ENCODE measurements at regions not wholly inside any gene's neighbourhood (a gene's known extent, or its start where the extent isn't known, plus 50 kb on each side); places are given as distances from the start of the nearest gene placed in this dataset.
A peak's percentile ranks its signal among the peaks of the same experiment; 100 is the strongest.

DNA sequence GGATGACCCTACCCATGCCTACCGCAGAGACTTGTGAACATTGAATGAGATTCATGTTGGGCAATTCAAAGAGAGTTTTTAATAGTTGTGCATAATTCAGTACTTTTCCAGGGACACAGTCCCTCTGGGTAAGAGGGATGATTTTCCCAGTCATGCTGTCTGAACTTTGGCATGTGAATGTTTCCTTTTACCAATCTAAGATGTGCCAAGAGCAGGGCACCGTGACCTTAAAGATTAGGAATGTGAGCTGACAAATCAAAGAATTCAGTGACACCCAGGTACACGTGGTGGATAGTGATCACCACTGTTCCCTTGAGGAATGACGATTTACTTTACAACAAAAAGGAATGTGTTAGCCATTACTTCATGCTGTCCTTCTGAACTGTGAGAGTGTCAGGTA, 515.6 kb downstream of the PPARGC1A start:
- intact Hi-C loops (cut with DNase I) = loop anchor here in 1 of 10 donors (5.0 kb wide), 1 partner anchor 83 kb away; no protein-coding TSS in a partner anchor
- H3K4me3 ChIP-seq = no peak overlapping the region
- DNase-seq (no peak), ATAC-seq (peak in 2 of 8 donors; percentile 4 to 12)
- no peaks in the 10 kb centered on the region for H3K36me3 ChIP-seq
- TF ChIP-seq, protein P1, sequence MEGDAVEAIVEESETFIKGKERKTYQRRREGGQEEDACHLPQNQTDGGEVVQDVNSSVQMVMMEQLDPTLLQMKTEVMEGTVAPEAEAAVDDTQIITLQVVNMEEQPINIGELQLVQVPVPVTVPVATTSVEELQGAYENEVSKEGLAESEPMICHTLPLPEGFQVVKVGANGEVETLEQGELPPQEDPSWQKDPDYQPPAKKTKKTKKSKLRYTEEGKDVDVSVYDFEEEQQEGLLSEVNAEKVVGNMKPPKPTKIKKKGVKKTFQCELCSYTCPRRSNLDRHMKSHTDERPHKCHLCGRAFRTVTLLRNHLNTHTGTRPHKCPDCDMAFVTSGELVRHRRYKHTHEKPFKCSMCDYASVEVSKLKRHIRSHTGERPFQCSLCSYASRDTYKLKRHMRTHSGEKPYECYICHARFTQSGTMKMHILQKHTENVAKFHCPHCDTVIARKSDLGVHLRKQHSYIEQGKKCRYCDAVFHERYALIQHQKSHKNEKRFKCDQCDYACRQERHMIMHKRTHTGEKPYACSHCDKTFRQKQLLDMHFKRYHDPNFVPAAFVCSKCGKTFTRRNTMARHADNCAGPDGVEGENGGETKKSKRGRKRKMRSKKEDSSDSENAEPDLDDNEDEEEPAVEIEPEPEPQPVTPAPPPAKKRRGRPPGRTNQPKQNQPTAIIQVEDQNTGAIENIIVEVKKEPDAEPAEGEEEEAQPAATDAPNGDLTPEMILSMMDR (IDR thresholded peaks at IDR 0.05) = no peak
- H3K27ac ChIP-seq = peak overlapping the region; percentile 36 to 83 (median 60)
- WGBS, 2 donors = 35 to 45% methylated on average over 4 of the region's 4 CpGs
- peaks cover 0 to 29% (median 5%) of the 10 kb centered on the region in 9 donors for H3K4me1 ChIP-seq
- no peaks in the 10 kb centered on the region for H3K27me3 ChIP-seq
- H3K9me3 ChIP-seq = peaks cover 0 to 13% (median 7%) of the 10 kb centered on the region in 11 donors

DNA sequence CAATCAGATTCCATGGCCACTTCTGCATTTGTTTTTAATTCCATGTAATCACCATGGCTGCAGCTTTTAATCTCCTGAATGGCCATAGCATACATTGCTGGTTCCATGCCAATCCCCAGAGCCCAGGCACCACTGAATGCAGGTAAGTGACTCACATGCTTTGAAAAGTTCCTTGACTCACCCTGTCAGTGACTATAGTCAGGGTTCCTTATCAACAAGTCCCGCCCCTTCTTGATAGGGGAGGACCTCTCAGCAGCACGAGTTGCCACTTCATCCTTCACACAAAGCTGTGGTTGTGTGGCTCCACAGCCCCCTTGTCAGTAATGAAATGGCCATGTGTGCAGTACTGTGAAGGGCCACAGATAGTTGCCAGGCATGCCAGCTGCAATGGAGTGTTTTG, 516.6 kb downstream of the PPARGC1A start:
- TF ChIP-seq, protein P1 (IDR thresholded peaks at IDR 0.05) = no peak
- peak overlapping the region; percentile 36 to 83 (median 60) for H3K27ac ChIP-seq
- peaks cover 0 to 35% (median 5%) of the 10 kb centered on the region in 9 donors for H3K4me1 ChIP-seq
- H3K9me3 ChIP-seq = peaks cover 0 to 4% (median 0%) of the 10 kb centered on the region in 11 donors
- no peaks in the 10 kb centered on the region for H3K27me3 ChIP-seq
- intact Hi-C loops (cut with DNase I) = loop anchor here in 2 of 10 donors (2.0 to 5.0 kb wide), 2 partner anchors 84 kb away; no protein-coding TSS in a partner anchor
- DNase-seq (peak in 1 of 2 donors; percentile 71), ATAC-seq (peak; percentile 65 to 96 (median 92))
- 9 to 15% methylated on average over 2 of the region's 2 CpGs for WGBS, 2 donors
- H3K36me3 ChIP-seq = no peaks in the 10 kb centered on the region
- H3K4me3 ChIP-seq = no peak overlapping the region

DNA sequence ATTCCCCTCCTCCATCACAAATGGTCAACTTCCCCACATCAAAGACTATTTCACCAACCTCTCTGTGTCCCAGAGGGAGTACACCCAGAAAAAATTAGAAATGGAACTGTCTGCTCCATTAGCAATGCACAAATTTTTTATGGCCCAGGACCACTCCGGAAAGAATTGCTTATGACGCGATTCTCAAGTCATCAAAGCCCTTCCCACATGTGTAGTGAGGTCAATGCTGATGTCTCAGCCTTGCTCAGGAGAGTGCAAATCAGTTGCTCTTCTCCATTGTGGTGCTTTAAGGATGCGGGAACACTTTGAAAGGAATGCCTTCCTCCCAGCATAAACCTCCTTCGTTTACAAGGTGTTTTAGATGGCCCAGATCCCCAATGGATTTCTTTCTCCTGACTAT, 518.3 kb downstream of the PPARGC1A start:
- TF ChIP-seq, protein P1 (IDR thresholded peaks at IDR 0.05) = no peak

DNA sequence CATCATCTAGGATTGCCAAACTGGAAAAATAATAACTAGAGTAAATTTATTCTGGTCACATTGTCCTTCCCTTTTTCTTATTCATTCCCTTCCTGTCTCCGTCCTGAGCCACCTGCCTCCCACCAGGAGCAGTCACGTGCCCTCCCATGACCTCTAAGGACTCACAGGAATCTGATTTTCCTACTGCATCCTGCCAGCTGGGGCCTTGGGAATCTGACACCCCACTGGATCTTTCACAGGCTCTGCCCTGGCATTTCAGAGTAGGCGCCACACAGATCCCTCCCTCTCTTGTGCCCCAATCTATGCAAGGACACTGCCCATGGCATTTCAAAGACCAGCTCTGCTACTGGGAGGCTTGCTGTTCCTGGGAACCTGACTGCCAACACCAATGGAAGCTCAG, 520.5 kb downstream of the PPARGC1A start:
- 25 to 29% methylated on average over 3 of the region's 3 CpGs for whole genome bisulfite sequencing, 2 donors
- peak overlapping the region in 8 of 10 donors; percentile 29 to 80 (median 65) for H3K27ac ChIP-seq
- peaks cover 0 to 32% (median 5%) of the 10 kb centered on the region in 9 donors for H3K4me1 ChIP-seq
- ATAC-seq = peak in 7 of 8 donors; percentile 26 to 73 (median 50)
- intact Hi-C loops (cut with DNase I) = loop anchor here in 2 of 10 donors (5.0 kb wide), 1 partner anchor 1048 kb away; no protein-coding TSS in a partner anchor
- no peaks in the 10 kb centered on the region for H3K36me3 ChIP-seq
- H3K27me3 ChIP-seq = no peaks in the 10 kb centered on the region
- H3K4me3 ChIP-seq = no peak overlapping the region
- peak; percentile 13 to 39 for DNase-seq
- TF ChIP-seq, protein P1 (IDR thresholded peaks at IDR 0.05) = no peak
- H3K9me3 ChIP-seq = no peaks in the 10 kb centered on the region

More for the DNA sequence above, 518.3 kb downstream of the PPARGC1A start:
- DNase-seq (no peak), ATAC-seq (no peak)
- intact Hi-C loops (cut with DNase I) = loop anchor here in 1 of 10 donors (5.0 kb wide), 1 partner anchor 86 kb away; no protein-coding TSS in a partner anchor
- H3K4me1 ChIP-seq = peaks cover 0 to 35% (median 5%) of the 10 kb centered on the region in 9 donors
- no peak overlapping the region for H3K4me3 ChIP-seq
- no peaks in the 10 kb centered on the region for H3K9me3 ChIP-seq
- peak overlapping the region in 1 of 10 donors; percentile 6 for H3K27ac ChIP-seq
- H3K36me3 ChIP-seq = no peaks in the 10 kb centered on the region
- 83 to 86% methylated on average over 5 of the region's 5 CpGs for WGBS, 2 donors
- H3K27me3 ChIP-seq = no peaks in the 10 kb centered on the region
